ENCODE measurements at regions not wholly inside any gene's neighbourhood (a gene's known extent, or its start where the extent isn't known, plus 50 kb on each side); places are given as distances from the start of the nearest gene placed in this dataset.

DNA sequence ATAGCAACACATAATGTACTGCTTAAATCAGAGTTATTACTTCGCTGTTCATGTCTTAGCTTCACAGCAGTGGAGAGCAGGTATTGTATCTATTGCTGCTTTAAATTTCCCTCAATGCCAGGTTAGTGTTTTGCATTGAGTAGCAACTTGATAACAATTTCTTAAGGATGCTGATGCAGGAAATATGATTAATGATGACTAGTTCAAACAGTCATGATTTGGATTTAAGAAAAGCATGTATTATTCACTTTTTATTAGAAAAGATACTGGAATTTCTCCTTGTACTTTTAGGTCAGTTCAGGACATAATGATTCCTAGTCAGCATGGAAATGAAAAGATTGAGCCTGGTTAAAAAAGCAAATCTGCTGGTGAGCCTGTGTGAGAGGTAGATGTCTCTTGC lies 67.2 kb upstream of the ARHGAP29 start:
- H3K27me3 ChIP-seq (ENCODE audit: insufficient read depth, poor library complexity, severe bottlenecking) = no peaks in the 10 kb centered on the region
- no peak for DNase-seq (ENCODE audit: low read depth in 1 of 2, low spot score in 1 of 2)
- no peak overlapping the region for H3K4me3 ChIP-seq (replicated peaks; ENCODE audit: insufficient read depth, low read length)
- H3K27ac ChIP-seq (replicated peaks) = no peak overlapping the region
- TF ChIP-seq SPI1 (IDR thresholded peaks at IDR 0.05; ENCODE audit: borderline replicate concordance, low read depth) (no peak), GABPA (IDR thresholded peaks at IDR 0.05; ENCODE audit: low read depth) (no peak), POLR2AphosphoS5 (IDR thresholded peaks at IDR 0.05; ENCODE audit: low read depth) (no peak)
- TF ChIP-seq, protein P1, sequence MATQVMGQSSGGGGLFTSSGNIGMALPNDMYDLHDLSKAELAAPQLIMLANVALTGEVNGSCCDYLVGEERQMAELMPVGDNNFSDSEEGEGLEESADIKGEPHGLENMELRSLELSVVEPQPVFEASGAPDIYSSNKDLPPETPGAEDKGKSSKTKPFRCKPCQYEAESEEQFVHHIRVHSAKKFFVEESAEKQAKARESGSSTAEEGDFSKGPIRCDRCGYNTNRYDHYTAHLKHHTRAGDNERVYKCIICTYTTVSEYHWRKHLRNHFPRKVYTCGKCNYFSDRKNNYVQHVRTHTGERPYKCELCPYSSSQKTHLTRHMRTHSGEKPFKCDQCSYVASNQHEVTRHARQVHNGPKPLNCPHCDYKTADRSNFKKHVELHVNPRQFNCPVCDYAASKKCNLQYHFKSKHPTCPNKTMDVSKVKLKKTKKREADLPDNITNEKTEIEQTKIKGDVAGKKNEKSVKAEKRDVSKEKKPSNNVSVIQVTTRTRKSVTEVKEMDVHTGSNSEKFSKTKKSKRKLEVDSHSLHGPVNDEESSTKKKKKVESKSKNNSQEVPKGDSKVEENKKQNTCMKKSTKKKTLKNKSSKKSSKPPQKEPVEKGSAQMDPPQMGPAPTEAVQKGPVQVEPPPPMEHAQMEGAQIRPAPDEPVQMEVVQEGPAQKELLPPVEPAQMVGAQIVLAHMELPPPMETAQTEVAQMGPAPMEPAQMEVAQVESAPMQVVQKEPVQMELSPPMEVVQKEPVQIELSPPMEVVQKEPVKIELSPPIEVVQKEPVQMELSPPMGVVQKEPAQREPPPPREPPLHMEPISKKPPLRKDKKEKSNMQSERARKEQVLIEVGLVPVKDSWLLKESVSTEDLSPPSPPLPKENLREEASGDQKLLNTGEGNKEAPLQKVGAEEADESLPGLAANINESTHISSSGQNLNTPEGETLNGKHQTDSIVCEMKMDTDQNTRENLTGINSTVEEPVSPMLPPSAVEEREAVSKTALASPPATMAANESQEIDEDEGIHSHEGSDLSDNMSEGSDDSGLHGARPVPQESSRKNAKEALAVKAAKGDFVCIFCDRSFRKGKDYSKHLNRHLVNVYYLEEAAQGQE (IDR thresholded peaks at IDR 0.05; ENCODE audit: insufficient replicate concordance, low read depth) = no peak
- TF ChIP-seq, protein P2, sequence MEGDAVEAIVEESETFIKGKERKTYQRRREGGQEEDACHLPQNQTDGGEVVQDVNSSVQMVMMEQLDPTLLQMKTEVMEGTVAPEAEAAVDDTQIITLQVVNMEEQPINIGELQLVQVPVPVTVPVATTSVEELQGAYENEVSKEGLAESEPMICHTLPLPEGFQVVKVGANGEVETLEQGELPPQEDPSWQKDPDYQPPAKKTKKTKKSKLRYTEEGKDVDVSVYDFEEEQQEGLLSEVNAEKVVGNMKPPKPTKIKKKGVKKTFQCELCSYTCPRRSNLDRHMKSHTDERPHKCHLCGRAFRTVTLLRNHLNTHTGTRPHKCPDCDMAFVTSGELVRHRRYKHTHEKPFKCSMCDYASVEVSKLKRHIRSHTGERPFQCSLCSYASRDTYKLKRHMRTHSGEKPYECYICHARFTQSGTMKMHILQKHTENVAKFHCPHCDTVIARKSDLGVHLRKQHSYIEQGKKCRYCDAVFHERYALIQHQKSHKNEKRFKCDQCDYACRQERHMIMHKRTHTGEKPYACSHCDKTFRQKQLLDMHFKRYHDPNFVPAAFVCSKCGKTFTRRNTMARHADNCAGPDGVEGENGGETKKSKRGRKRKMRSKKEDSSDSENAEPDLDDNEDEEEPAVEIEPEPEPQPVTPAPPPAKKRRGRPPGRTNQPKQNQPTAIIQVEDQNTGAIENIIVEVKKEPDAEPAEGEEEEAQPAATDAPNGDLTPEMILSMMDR (IDR thresholded peaks at IDR 0.05; ENCODE audit: insufficient read depth, low read length) = no peak

GRCh38 chr1:94303005-94303404 lies 65.6 kb upstream of the ARHGAP29 start:
- H3K4me3 ChIP-seq (replicated peaks; ENCODE audit: insufficient read depth, low read length) = no peak overlapping the region
- H3K27me3 ChIP-seq (ENCODE audit: insufficient read depth, poor library complexity, severe bottlenecking) = no peaks in the 10 kb centered on the region
- no peak overlapping the region for H3K27ac ChIP-seq (replicated peaks)
- DNase-seq (ENCODE audit: low read depth in 1 of 2, low spot score in 1 of 2) = peak in 1 of 2 experiments; percentile 28
- TF ChIP-seq POLR2AphosphoS5 (IDR thresholded peaks at IDR 0.05; ENCODE audit: low read depth) (no peak), GABPA (IDR thresholded peaks at IDR 0.05; ENCODE audit: low read depth) (no peak), SPI1 (IDR thresholded peaks at IDR 0.05; ENCODE audit: borderline replicate concordance, low read depth) (no peak; the same call in 1 of the 2 replicates)
- TF ChIP-seq, protein P2 (IDR thresholded peaks at IDR 0.05; ENCODE audit: insufficient read depth, low read length) = no peak
- TF ChIP-seq, protein P1 (IDR thresholded peaks at IDR 0.05; ENCODE audit: insufficient replicate concordance, low read depth) = no peak

DNA sequence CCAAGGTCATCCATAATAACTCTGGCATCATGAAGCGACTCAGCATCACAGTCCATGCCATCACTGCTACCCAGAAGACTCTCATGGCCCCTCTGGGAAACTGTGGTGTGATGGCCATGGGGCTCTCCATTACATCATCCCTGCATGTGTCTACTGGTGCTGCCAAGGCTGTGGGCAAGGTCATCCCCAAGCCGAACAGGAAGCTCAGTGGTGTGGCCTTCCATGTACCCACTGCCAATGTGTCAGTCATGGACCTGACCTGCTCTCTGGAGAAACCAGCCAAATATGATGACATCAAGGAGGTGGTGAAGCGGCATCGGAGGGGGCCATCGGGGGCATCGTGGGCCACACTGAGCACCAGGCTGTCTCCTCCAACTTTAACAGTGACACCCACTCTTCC lies 65.1 kb upstream of the ARHGAP29 start:
- Histone ChIP-seq H3K4me3 (replicated peaks; ENCODE audit: insufficient read depth, low read length) (no peak overlapping the region), H3K27me3 (ENCODE audit: insufficient read depth, poor library complexity, severe bottlenecking) (no peaks in the 10 kb centered on the region), H3K27ac (replicated peaks) (no peak overlapping the region)
- TF ChIP-seq, protein P1 (IDR thresholded peaks at IDR 0.05; ENCODE audit: insufficient replicate concordance, low read depth) = no peak
- TF ChIP-seq POLR2AphosphoS5 (IDR thresholded peaks at IDR 0.05; ENCODE audit: low read depth) (no peak), GABPA (IDR thresholded peaks at IDR 0.05; ENCODE audit: low read depth) (no peak), SPI1 (IDR thresholded peaks at IDR 0.05; ENCODE audit: borderline replicate concordance, low read depth) (no peak)
- TF ChIP-seq, protein P2 (IDR thresholded peaks at IDR 0.05; ENCODE audit: insufficient read depth, low read length) = no peak
- DNase-seq (ENCODE audit: low read depth in 1 of 2, low spot score in 1 of 2) = no peak

Data from HL-60 (cell line).